ENCODE measurements at regions not wholly inside any gene's neighbourhood (a gene's known extent, or its start where the extent isn't known, plus 50 kb on each side); places are given as distances from the start of the nearest gene placed in this dataset.

GRCh38 chr1:220950576-220950975 is 71.3 kb downstream of the HLX start:
- no peak for TF ChIP-seq CTCF (IDR thresholded peaks at IDR 0.05 in 4 of 5, conservative IDR thresholded peaks at IDR 0.05 in 1 of 5)
- TF ChIP-seq POLR2A (IDR thresholded peaks at IDR 0.05), result no peak
